Hepatocyte (in vitro differentiated cells): ENCODE measurements at regions not wholly inside any gene's neighbourhood (a gene's known extent, or its start where the extent isn't known, plus 50 kb on each side); places are given as distances from the start of the nearest gene placed in this dataset.

Experiments
- CTCF ChIP-seq: fragments of 200-600 bp; sonication (generic); IDR thresholded peaks from 2 replicates; pipeline ENCODE4 v1.5.1; 2016; ENCODE audit warnings: antibody characterized with exemption, mild to moderate bottlenecking; ENCODE audit not compliant: poor library complexity
- EZH2 ChIP-seq: fragments of 200-600 bp; sonication (generic); IDR thresholded peaks from 2 replicates; pipeline ENCODE4 v1.6.1; 2016; ENCODE audit warnings: antibody characterized with exemption, mild to moderate bottlenecking, borderline replicate concordance
- EZH2phosphoT487 ChIP-seq: fragments of 200-600 bp; sonication (generic); IDR thresholded peaks from one replicate; pipeline ENCODE4 v1.6.1; 2018; ENCODE audit warnings: antibody characterized with exemption, mild to moderate bottlenecking, low read depth, moderate library complexity; ENCODE audit not compliant: unreplicated experiment, severe bottlenecking

- no peak for TF ChIP-seq CTCF
- no peak for TF ChIP-seq EZH2
- TF ChIP-seq EZH2phosphoT487: no peak
These were observed 165.5 kb upstream of the WSCD2 start for GRCh38 chr12:107963635-107964034.
